H9 (cell line): ENCODE measurements at regions not wholly inside any gene's neighbourhood (a gene's known extent, or its start where the extent isn't known, plus 50 kb on each side); places are given as distances from the start of the nearest gene placed in this dataset.

Source experiments
- DNase-seq: peaks from one replicate; pipeline ENCODE4 v3.0.0-alpha.2; 2017
- H2AFZ ChIP-seq: one replicate; pipeline ENCODE4 v1.6.1; 2013; ENCODE audit warnings: mild to moderate bottlenecking, low read length, control low read depth, moderate library complexity
- H2AK5ac ChIP-seq: 2 replicates; pipeline ENCODE4 v1.6.1; 2013; ENCODE audit warnings: low read length, control low read depth, mixed read lengths; ENCODE audit not compliant: insufficient read length
- H2BK120ac ChIP-seq: one replicate; pipeline ENCODE4 v1.6.1; 2013; ENCODE audit warnings: low read depth, mild to moderate bottlenecking, low read length, control low read depth, inconsistent platforms; ENCODE audit not compliant: poor library complexity, severe bottlenecking
- H2BK12ac ChIP-seq: 2 replicates; pipeline ENCODE4 v1.6.1; 2013; ENCODE audit warnings: low read length, control low read depth, mixed read lengths, low read depth; ENCODE audit not compliant: insufficient read length
- H2BK15ac ChIP-seq: 2 replicates; pipeline ENCODE4 v1.6.1; 2013; ENCODE audit warnings: low read depth, low read length, control low read depth
- H2BK20ac ChIP-seq: one replicate; pipeline ENCODE4 v1.6.1; 2013; ENCODE audit warnings: low read depth, mild to moderate bottlenecking, low read length, control low read depth, inconsistent platforms; ENCODE audit not compliant: poor library complexity, severe bottlenecking
- H2BK5ac ChIP-seq: 2 replicates; pipeline ENCODE4 v1.6.1; 2013; ENCODE audit warnings: low read length, control low read depth, mixed read lengths; ENCODE audit not compliant: insufficient read length
- H3K14ac ChIP-seq: 2 replicates; pipeline ENCODE4 v1.6.1; 2013; ENCODE audit warnings: low read length, control low read depth; ENCODE audit not compliant: insufficient read depth
- H3K18ac ChIP-seq: 2 replicates; pipeline ENCODE4 v1.6.1; 2013; ENCODE audit warnings: low read depth, mild to moderate bottlenecking, mixed read lengths, low read length, control low read depth; ENCODE audit not compliant: insufficient read length
- H3K23ac ChIP-seq: 2 replicates; pipeline ENCODE4 v1.6.1; 2013; ENCODE audit warnings: low read length, control low read depth, mixed read lengths, low read depth; ENCODE audit not compliant: insufficient read length
- H3K23me2 ChIP-seq: 2 replicates; pipeline ENCODE4 v1.6.1; 2013; ENCODE audit warnings: low read depth, mild to moderate bottlenecking, mixed read lengths, low read length, control low read depth; ENCODE audit not compliant: insufficient read length, poor library complexity, severe bottlenecking
- H3K27ac ChIP-seq: 2 replicates; pipeline ENCODE4 v1.5.1; 2013; ENCODE audit warnings: low read length, control low read depth, mixed read lengths, low read depth; ENCODE audit not compliant: insufficient read length
- H3K27me3 ChIP-seq: 2 replicates; pipeline ENCODE4 v1.6.1; 2013; ENCODE audit warnings: low read length, control low read depth, inconsistent platforms; ENCODE audit not compliant: insufficient read depth
- H3K4ac ChIP-seq: 2 replicates; pipeline ENCODE4 v1.6.1; 2013; ENCODE audit warnings: low read depth, mild to moderate bottlenecking, control low read depth, inconsistent platforms, low read length, moderate library complexity
- H3K4me1 ChIP-seq: 2 replicates; pipeline ENCODE4 v1.6.1; 2013; ENCODE audit warnings: low read length, control low read depth, inconsistent platforms; ENCODE audit not compliant: insufficient read depth
- H3K4me2 ChIP-seq: 2 replicates; pipeline ENCODE4 v1.6.1; 2013; ENCODE audit warnings: low read length, control low read depth, mixed read lengths; ENCODE audit not compliant: insufficient read length, insufficient read depth
- H3K56ac ChIP-seq: 2 replicates; pipeline ENCODE4 v1.6.1; 2013; ENCODE audit warnings: low read depth, mild to moderate bottlenecking, mixed read lengths, low read length, control low read depth; ENCODE audit not compliant: insufficient read length
- H3K79me1 ChIP-seq: 2 replicates; pipeline ENCODE4 v1.6.1; 2013; ENCODE audit warnings: low read depth, mild to moderate bottlenecking, moderate library complexity, low read length, control low read depth, inconsistent platforms; ENCODE audit not compliant: insufficient read depth, poor library complexity, severe bottlenecking
- H3K79me2 ChIP-seq: 2 replicates; pipeline ENCODE4 v1.6.1; 2013; ENCODE audit warnings: low read length, control low read depth, inconsistent platforms; ENCODE audit not compliant: insufficient read depth
- H3K9ac ChIP-seq: 2 replicates; pipeline ENCODE4 v1.6.1; 2013; ENCODE audit warnings: low read length, control low read depth, mixed read lengths; ENCODE audit not compliant: insufficient read length; ENCODE audit errors: extremely low read depth
- H3K9me3 ChIP-seq: one replicate; pipeline ENCODE4 v1.6.1; 2013; ENCODE audit warnings: low read depth, low read length, inconsistent platforms; ENCODE audit not compliant: control insufficient read depth
- H3T11ph ChIP-seq: one replicate; pipeline ENCODE4 v1.6.1; 2013; ENCODE audit warnings: mild to moderate bottlenecking, low read length, control low read depth, inconsistent platforms
- H4K20me1 ChIP-seq: one replicate; pipeline ENCODE4 v1.6.1; 2013; ENCODE audit not compliant: control insufficient read depth, insufficient read length, insufficient read depth
- H4K5ac ChIP-seq: 2 replicates; pipeline ENCODE4 v1.6.1; 2013; ENCODE audit warnings: low read depth, mild to moderate bottlenecking, mixed read lengths, low read length, control low read depth; ENCODE audit not compliant: insufficient read length
- H4K8ac ChIP-seq: replicated peaks from 2 replicates; pipeline ENCODE4 v1.6.1; 2013; ENCODE audit warnings: low read length, control low read depth, mixed read lengths, low read depth; ENCODE audit not compliant: insufficient read length
- H4K91ac ChIP-seq: 2 replicates; pipeline ENCODE4 v1.6.1; 2013; ENCODE audit warnings: low read depth, mild to moderate bottlenecking, moderate library complexity, mixed read lengths, low read length, control low read depth; ENCODE audit not compliant: insufficient read length
- H3K27ac Mint-ChIP-seq, 3 experiments: 2 replicates in 2 of 3; 3 replicates in 1 of 3; pipeline ENCODE4 v1.8.0; 2020 to 2021; ENCODE audit warnings: mixed read lengths in 3 of 3, mild to moderate bottlenecking in 1 of 3, moderate library complexity in 1 of 3
- H3K27me3 Mint-ChIP-seq: 2 replicates; pipeline ENCODE4 v1.8.0; 2021; ENCODE audit warnings: low read depth, mild to moderate bottlenecking, moderate library complexity, mixed read lengths
- H3K36me3 Mint-ChIP-seq, 3 experiments: 2 replicates in 2 of 3; 3 replicates in 1 of 3; pipeline ENCODE4 v1.8.0; 2020 to 2021; ENCODE audit warnings: low read depth in 3 of 3, mixed read lengths in 3 of 3; ENCODE audit not compliant: insufficient read depth in 1 of 3
- H3K4me1 Mint-ChIP-seq, 2 experiments: 2 replicates each; pipeline ENCODE4 v1.8.0; 2020; ENCODE audit warnings: mixed read lengths in 2 of 2
- H3K4me3 Mint-ChIP-seq, 2 experiments: 2 replicates in 1 of 2; 3 replicates in 1 of 2; pipeline ENCODE4 v1.8.0; 2020 to 2021; ENCODE audit warnings: mild to moderate bottlenecking in 2 of 2, mixed read lengths in 2 of 2, moderate library complexity in 1 of 2
- H3K9me3 Mint-ChIP-seq, 2 experiments: 2 replicates in 1 of 2; 3 replicates in 1 of 2; pipeline ENCODE4 v1.8.0; 2020; ENCODE audit warnings: mild to moderate bottlenecking in 2 of 2, mixed read lengths in 2 of 2, moderate library complexity in 1 of 2
- CTCF ChIP-seq: fragments of 200-600 bp; sonication (generic); conservative IDR thresholded peaks from 3 replicates; pipeline ENCODE4 v1.8.0; 2021; ENCODE audit warnings: antibody characterized with exemption, mild to moderate bottlenecking
- WGBS: extraction: QIAGEN DNeasy Blood & Tissue Kit; methylation state at CpG from one replicate; pipeline ENCODE4 v1.1.7; 2013; ENCODE audit warnings: missing lambda C conversion rate, low lambda C conversion rate, mixed read lengths; ENCODE audit not compliant: insufficient read length; ENCODE audit errors: extremely low coverage; 5-methylcytosine and 5-hydroxymethylcytosine counted together

- Histone ChIP-seq H4K8ac (no peak overlapping the region), H3K4me1 (no peaks in the 10 kb centered on the region), H2BK15ac (no peak overlapping the region), H3K9ac (no peak overlapping the region), H4K91ac (no peak overlapping the region), H2BK120ac (no peak overlapping the region), H3T11ph (no peak overlapping the region), H3K23me2 (no peaks in the 10 kb centered on the region), H2AK5ac (no peak overlapping the region), H2AFZ (no peak overlapping the region), H3K27ac (no peak overlapping the region), H4K5ac (no peak overlapping the region), H3K18ac (no peak overlapping the region), H3K4ac (no peak overlapping the region), H3K4me2 (no peak overlapping the region), H3K14ac (no peak overlapping the region), H4K20me1 (no peaks in the 10 kb centered on the region), H2BK20ac (no peak overlapping the region), H3K56ac (no peak overlapping the region), H3K79me1 (no peaks in the 10 kb centered on the region), H2BK12ac (no peak overlapping the region), H3K79me2 (no peaks in the 10 kb centered on the region), H2BK5ac (no peak overlapping the region), H3K27me3 (no peaks in the 10 kb centered on the region), H3K23ac (no peak overlapping the region), H3K9me3 (no peaks in the 10 kb centered on the region)
- Mint-ChIP-seq H3K4me3 (no peak overlapping the region), H3K27ac (no peak overlapping the region), H3K4me1 (no peaks in the 10 kb centered on the region), H3K9me3 (no peaks in the 10 kb centered on the region), H3K27me3 (no peaks in the 10 kb centered on the region; the same call in 1 of the 2 replicates), H3K36me3 (no peaks in the 10 kb centered on the region)
- WGBS: no CpG with 5 or more reads among the region's 4 CpGs
- no peak for DNase-seq
- TF ChIP-seq CTCF: no peak
Observed at GRCh38 chr17:33914125-33914524, 341.0 kb upstream of the CCL2 start.
